H9 (cell line): ENCODE measurements at regions not wholly inside any gene's neighbourhood (a gene's known extent, or its start where the extent isn't known, plus 50 kb on each side); places are given as distances from the start of the nearest gene placed in this dataset.

Experiments used
- DNase-seq: peaks from one replicate; pipeline ENCODE4 v3.0.0-alpha.2; 2017
- H2AFZ ChIP-seq: one replicate; pipeline ENCODE4 v1.6.1; 2013; ENCODE audit warnings: mild to moderate bottlenecking, low read length, control low read depth, moderate library complexity
- H2AK5ac ChIP-seq: 2 replicates; pipeline ENCODE4 v1.6.1; 2013; ENCODE audit warnings: low read length, control low read depth, mixed read lengths; ENCODE audit not compliant: insufficient read length
- H2BK120ac ChIP-seq: one replicate; pipeline ENCODE4 v1.6.1; 2013; ENCODE audit warnings: low read depth, mild to moderate bottlenecking, low read length, control low read depth, inconsistent platforms; ENCODE audit not compliant: poor library complexity, severe bottlenecking
- H2BK12ac ChIP-seq: 2 replicates; pipeline ENCODE4 v1.6.1; 2013; ENCODE audit warnings: low read length, control low read depth, mixed read lengths, low read depth; ENCODE audit not compliant: insufficient read length
- H2BK15ac ChIP-seq: 2 replicates; pipeline ENCODE4 v1.6.1; 2013; ENCODE audit warnings: low read depth, low read length, control low read depth
- H2BK20ac ChIP-seq: one replicate; pipeline ENCODE4 v1.6.1; 2013; ENCODE audit warnings: low read depth, mild to moderate bottlenecking, low read length, control low read depth, inconsistent platforms; ENCODE audit not compliant: poor library complexity, severe bottlenecking
- H2BK5ac ChIP-seq: 2 replicates; pipeline ENCODE4 v1.6.1; 2013; ENCODE audit warnings: low read length, control low read depth, mixed read lengths; ENCODE audit not compliant: insufficient read length
- H3K14ac ChIP-seq: 2 replicates; pipeline ENCODE4 v1.6.1; 2013; ENCODE audit warnings: low read length, control low read depth; ENCODE audit not compliant: insufficient read depth
- H3K18ac ChIP-seq: 2 replicates; pipeline ENCODE4 v1.6.1; 2013; ENCODE audit warnings: low read depth, mild to moderate bottlenecking, mixed read lengths, low read length, control low read depth; ENCODE audit not compliant: insufficient read length
- H3K23ac ChIP-seq: 2 replicates; pipeline ENCODE4 v1.6.1; 2013; ENCODE audit warnings: low read length, control low read depth, mixed read lengths, low read depth; ENCODE audit not compliant: insufficient read length
- H3K23me2 ChIP-seq: 2 replicates; pipeline ENCODE4 v1.6.1; 2013; ENCODE audit warnings: low read depth, mild to moderate bottlenecking, mixed read lengths, low read length, control low read depth; ENCODE audit not compliant: insufficient read length, poor library complexity, severe bottlenecking
- H3K27ac ChIP-seq: 2 replicates; pipeline ENCODE4 v1.5.1; 2013; ENCODE audit warnings: low read length, control low read depth, mixed read lengths, low read depth; ENCODE audit not compliant: insufficient read length
- H3K27me3 ChIP-seq: 2 replicates; pipeline ENCODE4 v1.6.1; 2013; ENCODE audit warnings: low read length, control low read depth, inconsistent platforms; ENCODE audit not compliant: insufficient read depth
- H3K4ac ChIP-seq: 2 replicates; pipeline ENCODE4 v1.6.1; 2013; ENCODE audit warnings: low read depth, mild to moderate bottlenecking, control low read depth, inconsistent platforms, low read length, moderate library complexity
- H3K4me1 ChIP-seq: 2 replicates; pipeline ENCODE4 v1.6.1; 2013; ENCODE audit warnings: low read length, control low read depth, inconsistent platforms; ENCODE audit not compliant: insufficient read depth
- H3K4me2 ChIP-seq: 2 replicates; pipeline ENCODE4 v1.6.1; 2013; ENCODE audit warnings: low read length, control low read depth, mixed read lengths; ENCODE audit not compliant: insufficient read length, insufficient read depth
- H3K56ac ChIP-seq: 2 replicates; pipeline ENCODE4 v1.6.1; 2013; ENCODE audit warnings: low read depth, mild to moderate bottlenecking, mixed read lengths, low read length, control low read depth; ENCODE audit not compliant: insufficient read length
- H3K79me1 ChIP-seq: 2 replicates; pipeline ENCODE4 v1.6.1; 2013; ENCODE audit warnings: low read depth, mild to moderate bottlenecking, moderate library complexity, low read length, control low read depth, inconsistent platforms; ENCODE audit not compliant: insufficient read depth, poor library complexity, severe bottlenecking
- H3K79me2 ChIP-seq: 2 replicates; pipeline ENCODE4 v1.6.1; 2013; ENCODE audit warnings: low read length, control low read depth, inconsistent platforms; ENCODE audit not compliant: insufficient read depth
- H3K9ac ChIP-seq: 2 replicates; pipeline ENCODE4 v1.6.1; 2013; ENCODE audit warnings: low read length, control low read depth, mixed read lengths; ENCODE audit not compliant: insufficient read length; ENCODE audit errors: extremely low read depth
- H3K9me3 ChIP-seq: one replicate; pipeline ENCODE4 v1.6.1; 2013; ENCODE audit warnings: low read depth, low read length, inconsistent platforms; ENCODE audit not compliant: control insufficient read depth
- H3T11ph ChIP-seq: one replicate; pipeline ENCODE4 v1.6.1; 2013; ENCODE audit warnings: mild to moderate bottlenecking, low read length, control low read depth, inconsistent platforms
- H4K20me1 ChIP-seq: one replicate; pipeline ENCODE4 v1.6.1; 2013; ENCODE audit not compliant: control insufficient read depth, insufficient read length, insufficient read depth
- H4K5ac ChIP-seq: 2 replicates; pipeline ENCODE4 v1.6.1; 2013; ENCODE audit warnings: low read depth, mild to moderate bottlenecking, mixed read lengths, low read length, control low read depth; ENCODE audit not compliant: insufficient read length
- H4K8ac ChIP-seq: replicated peaks from 2 replicates; pipeline ENCODE4 v1.6.1; 2013; ENCODE audit warnings: low read length, control low read depth, mixed read lengths, low read depth; ENCODE audit not compliant: insufficient read length
- H4K91ac ChIP-seq: 2 replicates; pipeline ENCODE4 v1.6.1; 2013; ENCODE audit warnings: low read depth, mild to moderate bottlenecking, moderate library complexity, mixed read lengths, low read length, control low read depth; ENCODE audit not compliant: insufficient read length
- H3K27ac Mint-ChIP-seq, 3 experiments: 2 replicates in 2 of 3; 3 replicates in 1 of 3; pipeline ENCODE4 v1.8.0; 2020 to 2021; ENCODE audit warnings: mixed read lengths in 3 of 3, mild to moderate bottlenecking in 1 of 3, moderate library complexity in 1 of 3
- H3K27me3 Mint-ChIP-seq: 2 replicates; pipeline ENCODE4 v1.8.0; 2021; ENCODE audit warnings: low read depth, mild to moderate bottlenecking, moderate library complexity, mixed read lengths
- H3K36me3 Mint-ChIP-seq, 3 experiments: 2 replicates in 2 of 3; 3 replicates in 1 of 3; pipeline ENCODE4 v1.8.0; 2020 to 2021; ENCODE audit warnings: low read depth in 3 of 3, mixed read lengths in 3 of 3; ENCODE audit not compliant: insufficient read depth in 1 of 3
- H3K4me1 Mint-ChIP-seq, 2 experiments: 2 replicates each; pipeline ENCODE4 v1.8.0; 2020; ENCODE audit warnings: mixed read lengths in 2 of 2
- H3K4me3 Mint-ChIP-seq, 2 experiments: 2 replicates in 1 of 2; 3 replicates in 1 of 2; pipeline ENCODE4 v1.8.0; 2020 to 2021; ENCODE audit warnings: mild to moderate bottlenecking in 2 of 2, mixed read lengths in 2 of 2, moderate library complexity in 1 of 2
- H3K9me3 Mint-ChIP-seq, 2 experiments: 2 replicates in 1 of 2; 3 replicates in 1 of 2; pipeline ENCODE4 v1.8.0; 2020; ENCODE audit warnings: mild to moderate bottlenecking in 2 of 2, mixed read lengths in 2 of 2, moderate library complexity in 1 of 2
- CTCF ChIP-seq: fragments of 200-600 bp; sonication (generic); conservative IDR thresholded peaks from 3 replicates; pipeline ENCODE4 v1.8.0; 2021; ENCODE audit warnings: antibody characterized with exemption, mild to moderate bottlenecking
- WGBS: extraction: QIAGEN DNeasy Blood & Tissue Kit; methylation state at CpG from one replicate; pipeline ENCODE4 v1.1.7; 2013; ENCODE audit warnings: missing lambda C conversion rate, low lambda C conversion rate, mixed read lengths; ENCODE audit not compliant: insufficient read length; ENCODE audit errors: extremely low coverage; 5-methylcytosine and 5-hydroxymethylcytosine counted together

GRCh38 chr6:156474507-156475120 is 302.6 kb upstream of the ARID1B start:
- no peak overlapping the region for H3K4me3 Mint-ChIP-seq
- H2AK5ac ChIP-seq = no peak overlapping the region
- H3K4me1 ChIP-seq = no peaks in the 10 kb centered on the region
- H4K8ac ChIP-seq = no peak overlapping the region
- H3K36me3 Mint-ChIP-seq = no peaks in the 10 kb centered on the region
- no peaks in the 10 kb centered on the region for H3K27me3 ChIP-seq
- no peak overlapping the region; a peak in 2 of 7 replicates for H3K27ac Mint-ChIP-seq
- no peaks in the 10 kb centered on the region for H3K79me2 ChIP-seq
- no peak overlapping the region for H3K4me2 ChIP-seq
- no peaks in the 10 kb centered on the region for H3K4me1 Mint-ChIP-seq
- no peak for DNase-seq
- no peak overlapping the region for H3K56ac ChIP-seq
- no peaks in the 10 kb centered on the region for H3K23me2 ChIP-seq
- no peak overlapping the region for H2BK15ac ChIP-seq
- H3K9ac ChIP-seq = no peak overlapping the region
- no CpG with 5 or more reads among the region's 5 CpGs for WGBS
- no peaks in the 10 kb centered on the region for H4K20me1 ChIP-seq
- TF ChIP-seq CTCF = no peak
- no peak overlapping the region for H2BK5ac ChIP-seq
- no peaks in the 10 kb centered on the region for H3K9me3 Mint-ChIP-seq
- no peak overlapping the region for H4K5ac ChIP-seq
- H2BK20ac ChIP-seq = no peak overlapping the region
- H3K79me1 ChIP-seq = no peaks in the 10 kb centered on the region
- no peak overlapping the region for H3K14ac ChIP-seq
- H3K27me3 Mint-ChIP-seq = no peaks in the 10 kb centered on the region
- H4K91ac ChIP-seq = no peak overlapping the region
- H3K23ac ChIP-seq = no peak overlapping the region
- H3K27ac ChIP-seq = no peak overlapping the region
- H3T11ph ChIP-seq = no peak overlapping the region
- H2AFZ ChIP-seq = no peak overlapping the region
- no peak overlapping the region for H2BK120ac ChIP-seq
- H2BK12ac ChIP-seq = no peak overlapping the region
- no peaks in the 10 kb centered on the region for H3K9me3 ChIP-seq
- H3K4ac ChIP-seq = no peak overlapping the region
- no peak overlapping the region for H3K18ac ChIP-seq
